GM12875 (cell line): ENCODE measurements at regions not wholly inside any gene's neighbourhood (a gene's known extent, or its start where the extent isn't known, plus 50 kb on each side); places are given as distances from the start of the nearest gene placed in this dataset.

Experiments
- H3K4me3 ChIP-seq: one replicate; pipeline ENCODE4 v1.5.1; 2011; ENCODE audit warnings: low read depth, low read length, control low read depth
- TF ChIP-seq, protein P1 (sequence below): IDR thresholded peaks from 2 replicates; pipeline ENCODE4 v1.5.1; 2011; ENCODE audit warnings: low read depth, mild to moderate bottlenecking, control low read depth, inconsistent platforms, low read length, moderate library complexity, borderline replicate concordance; ENCODE audit not compliant: insufficient read depth

- H3K4me3 ChIP-seq, result no peak overlapping the region
- TF ChIP-seq, protein P1, sequence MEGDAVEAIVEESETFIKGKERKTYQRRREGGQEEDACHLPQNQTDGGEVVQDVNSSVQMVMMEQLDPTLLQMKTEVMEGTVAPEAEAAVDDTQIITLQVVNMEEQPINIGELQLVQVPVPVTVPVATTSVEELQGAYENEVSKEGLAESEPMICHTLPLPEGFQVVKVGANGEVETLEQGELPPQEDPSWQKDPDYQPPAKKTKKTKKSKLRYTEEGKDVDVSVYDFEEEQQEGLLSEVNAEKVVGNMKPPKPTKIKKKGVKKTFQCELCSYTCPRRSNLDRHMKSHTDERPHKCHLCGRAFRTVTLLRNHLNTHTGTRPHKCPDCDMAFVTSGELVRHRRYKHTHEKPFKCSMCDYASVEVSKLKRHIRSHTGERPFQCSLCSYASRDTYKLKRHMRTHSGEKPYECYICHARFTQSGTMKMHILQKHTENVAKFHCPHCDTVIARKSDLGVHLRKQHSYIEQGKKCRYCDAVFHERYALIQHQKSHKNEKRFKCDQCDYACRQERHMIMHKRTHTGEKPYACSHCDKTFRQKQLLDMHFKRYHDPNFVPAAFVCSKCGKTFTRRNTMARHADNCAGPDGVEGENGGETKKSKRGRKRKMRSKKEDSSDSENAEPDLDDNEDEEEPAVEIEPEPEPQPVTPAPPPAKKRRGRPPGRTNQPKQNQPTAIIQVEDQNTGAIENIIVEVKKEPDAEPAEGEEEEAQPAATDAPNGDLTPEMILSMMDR, result no peak
Observed at GRCh38 chrX:23525531-23525930, 141.8 kb upstream of the PRDX4 start.

GRCh38 chrX:23540532-23540931, 126.8 kb upstream of the PRDX4 start:
- TF ChIP-seq, protein P1, result no peak
- H3K4me3 ChIP-seq, result no peak overlapping the region

GRCh38 chrX:23548164-23548563, 119.1 kb upstream of the PRDX4 start:
- TF ChIP-seq, protein P1, result no peak
- H3K4me3 ChIP-seq, result no peak overlapping the region

- TF ChIP-seq, protein P1, result no peak
- H3K4me3 ChIP-seq, result no peak overlapping the region
Observed at GRCh38 chrX:23552303-23552702, 115.0 kb upstream of the PRDX4 start.

DNA sequence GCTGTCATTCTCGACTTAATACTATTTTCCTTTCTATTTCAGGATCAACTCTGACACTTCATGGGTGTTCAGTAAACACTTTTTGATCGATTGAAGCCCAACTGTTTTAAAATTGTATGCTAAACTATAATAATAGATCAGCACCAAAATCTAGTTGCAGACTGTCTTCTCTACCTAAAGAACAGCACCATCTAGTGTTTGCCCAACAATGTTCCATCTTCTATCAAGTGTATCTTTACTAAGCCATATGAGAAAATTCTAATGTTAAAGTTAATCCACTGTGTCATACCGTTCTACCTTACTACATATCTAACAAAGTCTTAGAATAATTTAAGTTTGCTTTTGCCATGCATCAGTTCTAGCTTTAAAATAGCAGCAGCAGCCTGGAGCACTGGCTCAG, 113.0 kb upstream of the PRDX4 start:
- no peak overlapping the region for H3K4me3 ChIP-seq
- TF ChIP-seq, protein P1, result peak; percentile 24; the same call in 1 of the 2 replicates

GRCh38 chrX:23557070-23557469, 110.2 kb upstream of the PRDX4 start:
- TF ChIP-seq, protein P1, result no peak
- H3K4me3 ChIP-seq, result no peak overlapping the region

DNA sequence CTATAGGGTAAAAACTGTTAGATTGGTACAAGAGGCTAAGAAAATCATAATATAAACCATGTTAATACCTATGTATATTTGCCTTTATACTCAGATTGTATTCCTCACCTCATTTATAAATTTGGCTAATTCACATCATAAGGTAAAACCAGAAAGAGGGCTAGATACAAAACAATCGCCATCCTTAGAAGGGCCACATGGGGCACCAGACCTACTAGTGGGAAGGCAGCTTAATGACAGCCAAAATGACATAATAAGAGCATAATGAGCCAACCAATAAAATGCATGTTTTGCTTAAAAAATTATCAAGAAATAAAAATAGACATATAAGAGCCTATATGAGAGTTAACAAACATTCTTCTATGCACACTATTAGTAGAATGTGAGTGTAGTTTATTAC, 107.3 kb upstream of the PRDX4 start:
- TF ChIP-seq, protein P1, result no peak
- H3K4me3 ChIP-seq, result no peak overlapping the region
